ENCODE measurements at regions not wholly inside any gene's neighbourhood (a gene's known extent, or its start where the extent isn't known, plus 50 kb on each side); places are given as distances from the start of the nearest gene placed in this dataset.
"Not testable (repeated sequence)": the region's sequence is repeated elsewhere in the genome, so short reads cannot be mapped to it uniquely, and the experiment has no call there.

DNA sequence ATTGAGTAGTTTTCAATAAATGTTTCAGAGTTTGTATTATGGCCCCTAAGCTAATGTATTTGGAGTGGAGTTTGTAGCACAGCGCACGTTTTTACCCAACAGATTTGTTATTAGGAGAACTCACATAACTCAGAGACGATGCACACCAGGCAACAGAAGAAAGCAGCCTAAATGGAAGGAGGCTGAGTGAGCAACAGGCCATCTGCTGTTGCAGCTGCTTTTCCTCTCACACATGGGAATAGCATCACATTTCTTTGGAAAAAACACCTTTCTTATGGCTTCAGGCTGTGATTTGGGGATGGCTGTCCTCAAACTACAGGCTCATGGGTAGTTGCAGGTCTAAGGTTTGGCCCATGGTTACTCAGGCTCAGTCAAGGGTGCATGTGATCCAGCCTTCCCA lies 469.3 kb upstream of the MCTP2 start:
- in situ Hi-C loops (cut with HindIII; ENCODE audit: low sequenced_read_pairs): no loop called here

- in situ Hi-C loops (cut with HindIII; ENCODE audit: low sequenced_read_pairs): no loop called here
Observed at GRCh38 chr15:93759629-93760028, 471.7 kb upstream of the MCTP2 start.

DNA sequence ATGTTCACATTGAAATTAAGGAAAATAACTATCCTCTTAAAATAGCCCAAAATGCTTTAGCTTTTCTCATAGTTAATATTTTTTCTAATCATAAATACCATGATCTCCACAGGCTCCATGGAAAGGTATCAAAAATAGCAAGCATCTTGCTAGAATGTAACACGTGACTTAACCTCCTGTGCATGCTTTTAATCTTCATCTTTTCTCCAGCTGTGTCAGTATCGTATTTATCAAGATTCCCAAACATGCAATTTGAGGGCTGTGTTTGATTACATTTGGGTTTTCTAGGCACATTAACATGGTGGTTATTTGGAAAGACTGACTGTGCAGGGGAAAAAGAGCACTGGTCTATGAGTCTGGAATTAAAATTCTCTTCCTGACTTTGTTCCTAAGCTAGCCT lies 472.5 kb upstream of the MCTP2 start:
- in situ Hi-C loops (cut with HindIII; ENCODE audit: low sequenced_read_pairs): no loop called here

- in situ Hi-C loops (cut with HindIII; ENCODE audit: low sequenced_read_pairs): no loop called here
Observed at GRCh38 chr15:93748710-93749109, 482.7 kb upstream of the MCTP2 start.

DNA sequence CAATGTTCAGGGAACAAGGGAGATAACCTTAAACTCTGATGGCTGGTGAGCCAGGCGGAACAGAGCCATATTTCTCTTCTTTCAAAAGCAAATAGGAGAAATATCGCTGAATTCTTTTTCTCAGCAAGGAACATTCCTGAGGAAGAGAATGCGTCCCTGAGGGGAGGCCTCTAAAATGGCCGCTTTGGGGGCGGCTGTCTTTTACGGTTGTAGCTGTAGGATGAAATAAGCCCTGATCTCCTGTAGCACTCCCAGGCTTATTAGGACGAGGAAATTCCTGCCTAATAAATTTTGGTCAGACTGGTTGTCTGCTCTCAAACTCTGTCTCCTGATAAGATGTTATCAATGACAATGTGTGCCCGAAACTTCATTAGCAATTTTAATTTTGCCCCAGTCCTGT lies 496.4 kb upstream of the MCTP2 start:
- in situ Hi-C loops (cut with HindIII; ENCODE audit: low sequenced_read_pairs): not testable (repeated sequence)

DNA sequence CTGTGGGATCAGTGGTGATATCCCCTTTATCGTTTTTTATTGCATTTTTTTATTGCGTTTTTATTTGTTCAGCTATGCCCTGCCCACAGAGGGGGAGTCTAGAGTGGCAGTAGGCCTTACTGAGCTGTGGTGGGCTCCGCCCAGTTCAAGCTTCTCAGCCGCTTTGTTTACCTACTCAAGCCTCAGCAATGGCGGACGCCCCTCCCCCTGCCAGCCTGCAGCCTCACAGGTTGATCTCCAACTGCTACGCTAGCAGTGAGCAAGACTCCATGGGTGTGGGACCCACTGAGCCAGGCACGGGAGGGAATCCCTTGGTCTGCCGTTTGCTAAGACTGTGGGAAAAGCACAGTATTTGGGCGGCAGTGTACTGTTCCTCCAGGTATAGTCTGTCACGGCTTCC lies 500.6 kb upstream of the MCTP2 start:
- in situ Hi-C loops (cut with HindIII; ENCODE audit: low sequenced_read_pairs): no loop called here

DNA sequence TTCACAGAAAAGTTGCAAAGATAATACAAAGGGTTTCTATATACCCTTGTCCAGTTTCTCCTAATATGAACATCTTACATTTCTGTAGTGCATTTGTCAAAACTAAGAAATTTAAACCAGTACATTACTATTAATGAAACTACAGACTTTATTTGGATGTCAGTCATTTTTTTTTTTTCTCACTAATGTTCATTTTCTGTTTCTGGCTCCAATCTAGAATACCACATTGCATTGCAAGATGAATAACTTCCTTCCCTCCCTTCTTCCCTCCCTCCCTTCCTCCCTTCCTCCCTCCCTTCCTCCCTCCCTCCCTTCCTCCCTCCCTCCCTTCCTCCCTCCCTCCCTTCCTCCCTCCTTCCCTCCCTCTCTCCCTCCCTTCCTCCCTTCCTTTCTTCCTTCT lies 509.2 kb upstream of the MCTP2 start:
- in situ Hi-C loops (cut with HindIII; ENCODE audit: low sequenced_read_pairs): no loop called here

- in situ Hi-C loops (cut with HindIII; ENCODE audit: low sequenced_read_pairs): no loop called here
Observed at GRCh38 chr15:93720607-93721006, 510.8 kb upstream of the MCTP2 start.

GRCh38 chr15:93719921-93720351 lies 511.4 kb upstream of the MCTP2 start:
- in situ Hi-C loops (cut with HindIII; ENCODE audit: low sequenced_read_pairs): no loop called here

DNA sequence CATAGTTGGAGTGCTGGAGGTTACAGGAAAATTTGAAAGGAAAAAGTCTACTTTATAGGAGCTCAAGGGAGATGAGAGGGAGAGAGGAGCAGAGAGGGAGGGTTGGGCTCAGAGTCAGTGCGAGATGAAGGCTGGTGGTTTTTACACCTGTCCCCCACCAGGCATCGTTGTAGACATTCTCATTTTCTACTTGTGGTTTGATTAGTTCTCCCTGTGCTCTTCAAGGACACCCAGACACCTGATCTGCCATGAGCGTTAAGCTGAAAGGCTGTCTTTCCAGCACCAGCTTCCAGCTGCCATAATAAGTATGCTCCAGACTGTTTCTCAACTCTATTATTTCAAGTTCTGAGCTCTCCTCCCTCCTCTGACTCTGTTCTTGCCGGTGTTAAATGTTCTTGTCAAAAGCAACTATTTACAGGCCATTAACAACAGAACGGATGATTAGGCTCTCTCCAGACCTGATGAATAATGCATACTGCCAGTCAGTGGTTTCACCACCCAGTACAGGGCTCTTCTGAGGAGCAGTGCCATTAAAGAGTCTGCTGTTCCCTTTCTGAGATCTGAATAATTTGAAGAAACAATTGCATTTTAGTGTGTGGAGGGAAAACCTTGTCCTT lies 514.6 kb upstream of the MCTP2 start:
- in situ Hi-C loops (cut with HindIII; ENCODE audit: low sequenced_read_pairs): no loop called here

DNA sequence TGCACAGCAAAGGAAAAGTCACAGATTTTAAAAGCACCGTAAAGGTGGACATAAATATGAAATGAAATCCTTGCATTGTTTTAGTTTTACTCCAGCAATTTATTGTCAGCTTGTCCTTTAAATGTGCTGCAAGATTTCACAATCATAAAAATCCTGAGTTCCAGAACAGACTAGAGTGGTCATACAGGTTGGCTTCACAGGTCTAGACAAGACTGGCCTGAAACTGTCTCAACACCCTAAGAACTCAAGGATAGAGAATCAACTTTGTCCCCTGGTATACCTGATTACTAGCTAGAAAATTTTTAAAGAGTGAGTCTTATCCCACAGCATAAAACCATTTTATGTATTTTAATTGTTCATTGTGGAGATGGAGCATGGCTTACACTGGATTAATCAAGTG lies 521.7 kb upstream of the MCTP2 start:
- in situ Hi-C loops (cut with HindIII; ENCODE audit: low sequenced_read_pairs): no loop called here

- in situ Hi-C loops (cut with HindIII; ENCODE audit: low sequenced_read_pairs): no loop called here
Observed at GRCh38 chr15:93708724-93709445, 522.5 kb upstream of the MCTP2 start.

GRCh38 chr15:93707751-93708150 lies 523.6 kb upstream of the MCTP2 start:
- in situ Hi-C loops (cut with HindIII; ENCODE audit: low sequenced_read_pairs): no loop called here

GRCh38 chr15:93706495-93707292 lies 524.7 kb upstream of the MCTP2 start:
- in situ Hi-C loops (cut with HindIII; ENCODE audit: low sequenced_read_pairs): no loop called here

- in situ Hi-C loops (cut with HindIII; ENCODE audit: low sequenced_read_pairs): no loop called here
Observed at GRCh38 chr15:93705753-93706455, 525.5 kb upstream of the MCTP2 start.

DNA sequence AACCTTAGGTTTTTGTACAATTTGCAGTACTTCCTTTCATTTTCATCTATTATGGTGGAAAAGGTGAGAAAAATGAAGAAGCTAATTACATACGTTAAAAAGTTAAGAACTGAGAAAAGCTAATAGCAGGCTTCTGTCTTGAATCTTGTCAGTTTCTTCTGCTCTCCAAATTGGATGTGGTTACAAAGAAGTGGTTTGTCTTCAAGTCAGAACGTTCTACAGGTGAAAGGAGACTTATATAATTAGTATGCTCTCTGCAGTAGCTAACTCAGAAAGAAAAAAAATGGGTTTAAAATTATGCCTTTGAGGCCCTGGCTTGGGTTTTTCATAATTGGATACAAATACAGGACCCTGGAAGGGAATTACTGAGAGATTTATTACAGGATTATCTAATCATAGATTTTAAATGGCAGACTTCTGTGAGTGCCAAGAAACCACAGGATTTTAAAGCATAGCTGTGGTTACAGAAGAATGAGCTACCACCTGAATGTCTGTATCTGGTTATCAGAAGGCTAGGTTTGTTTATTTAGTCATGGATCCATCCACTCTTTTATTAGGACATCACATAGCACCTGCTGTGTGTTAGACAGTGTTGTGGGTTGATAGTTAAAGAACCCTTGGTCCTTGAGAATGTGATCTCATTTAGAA lies 528.1 kb upstream of the MCTP2 start:
- in situ Hi-C loops (cut with HindIII; ENCODE audit: low sequenced_read_pairs): no loop called here

DNA sequence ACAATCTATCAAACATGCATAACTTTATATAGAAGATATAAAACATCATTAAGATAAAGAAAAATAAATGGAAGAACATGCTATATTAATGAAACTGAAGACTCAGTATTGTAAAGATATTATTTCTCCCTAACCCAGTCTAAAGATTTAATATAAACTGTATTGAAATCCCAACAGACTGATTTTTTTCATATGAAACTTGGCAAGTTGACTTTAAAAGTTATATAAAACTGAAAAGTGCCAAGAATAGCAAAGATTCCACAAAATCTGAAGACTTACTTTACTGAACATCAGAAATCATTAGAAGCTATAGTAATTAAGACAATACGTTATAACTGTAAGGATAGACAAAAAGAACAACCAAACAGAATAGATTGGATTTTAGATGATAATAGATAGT lies 531.3 kb upstream of the MCTP2 start:
- in situ Hi-C loops (cut with HindIII; ENCODE audit: low sequenced_read_pairs): no loop called here

GRCh38 chr15:93694033-93694432 lies 537.3 kb upstream of the MCTP2 start:
- in situ Hi-C loops (cut with HindIII; ENCODE audit: low sequenced_read_pairs): no loop called here

GRCh38 chr15:93683651-93684050 lies 547.7 kb upstream of the MCTP2 start:
- in situ Hi-C loops (cut with HindIII; ENCODE audit: low sequenced_read_pairs): no loop called here

DNA sequence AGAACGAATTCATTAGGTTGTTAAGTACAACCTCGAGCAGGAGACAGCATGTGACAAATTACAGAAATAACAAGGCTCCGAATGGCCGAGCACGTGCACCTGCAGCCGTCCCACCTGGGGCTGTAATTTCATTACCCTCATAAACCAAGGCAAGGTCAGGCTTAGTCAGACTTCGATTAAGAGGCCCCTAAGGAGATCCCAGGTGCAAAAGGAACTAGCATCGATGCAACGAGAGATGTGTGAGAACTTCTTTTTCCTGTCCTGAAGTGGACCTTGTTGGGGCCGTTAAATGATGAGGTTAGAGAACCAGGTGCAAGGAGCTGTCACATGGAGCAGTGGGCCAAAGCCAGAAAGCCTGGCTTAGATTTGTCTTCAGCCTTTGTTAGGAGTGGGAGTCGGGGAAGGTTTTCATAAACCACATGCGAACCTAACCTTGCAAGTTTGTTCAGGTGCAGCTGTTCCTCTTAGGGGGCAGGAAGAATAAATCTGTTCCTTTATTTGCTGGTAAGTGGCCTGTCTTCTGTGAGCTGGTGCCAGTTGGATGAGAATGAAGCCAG lies 559.9 kb upstream of the MCTP2 start:
- in situ Hi-C loops (cut with HindIII; ENCODE audit: low sequenced_read_pairs): no loop called here

DNA sequence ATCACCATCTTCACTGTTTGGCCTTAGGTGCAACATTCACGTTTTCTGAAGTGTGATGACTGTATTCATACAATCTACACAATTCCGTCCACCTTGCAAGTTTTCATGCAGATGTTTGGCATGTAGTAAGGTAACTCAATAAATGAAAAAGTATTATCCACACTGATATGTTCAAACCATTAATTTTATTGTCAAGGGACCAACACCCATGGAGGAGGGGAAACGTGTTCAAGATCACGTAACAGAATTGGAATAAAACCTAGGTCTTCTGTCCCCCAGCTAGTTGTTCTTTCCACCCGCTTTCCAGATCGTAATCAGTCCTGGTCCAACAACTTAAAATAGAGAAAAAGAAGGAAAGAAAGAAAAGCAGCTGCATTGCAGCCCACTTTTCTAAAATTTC lies 560.4 kb upstream of the MCTP2 start:
- in situ Hi-C loops (cut with HindIII; ENCODE audit: low sequenced_read_pairs): no loop called here
